HG03280 (cell line): ENCODE measurements at regions not wholly inside any gene's neighbourhood (a gene's known extent, or its start where the extent isn't known, plus 50 kb on each side); places are given as distances from the start of the nearest gene placed in this dataset.

Experiments used
- ATAC-seq: cut with Tn5 transposase; IDR thresholded peaks from one replicate; pipeline ENCODE4 v1.9.1; 2021; ENCODE audit warnings: mild to moderate bottlenecking, moderate library complexity; ENCODE audit not compliant: unreplicated experiment

GRCh38 chr14:101410126-101410525 lies 151.2 kb upstream of the DIO3 start:
- no peak for ATAC-seq

- no peak for ATAC-seq
Observed at GRCh38 chr14:101411151-101411550, 150.1 kb upstream of the DIO3 start.

- ATAC-seq, result no peak
Observed at GRCh38 chr14:101411779-101412178, 149.5 kb upstream of the DIO3 start.

- ATAC-seq, result no peak
Observed at GRCh38 chr14:101412739-101413138, 148.6 kb upstream of the DIO3 start.

- no peak for ATAC-seq
Observed at GRCh38 chr14:101417434-101417833, 143.9 kb upstream of the DIO3 start.

GRCh38 chr14:101418601-101419000 lies 142.7 kb upstream of the DIO3 start:
- ATAC-seq, result no peak

GRCh38 chr14:101426466-101426865 lies 134.8 kb upstream of the DIO3 start:
- no peak for ATAC-seq

GRCh38 chr14:101428409-101428808 lies 132.9 kb upstream of the DIO3 start:
- no peak for ATAC-seq

GRCh38 chr14:101435546-101435945 lies 125.7 kb upstream of the DIO3 start:
- no peak for ATAC-seq

GRCh38 chr14:101439023-101439422 lies 122.3 kb upstream of the DIO3 start:
- no peak for ATAC-seq

GRCh38 chr14:101440496-101440895 lies 120.8 kb upstream of the DIO3 start:
- no peak for ATAC-seq

- no peak for ATAC-seq
Observed at GRCh38 chr14:101441710-101442109, 119.6 kb upstream of the DIO3 start.

GRCh38 chr14:101442451-101442850 lies 118.8 kb upstream of the DIO3 start:
- ATAC-seq, result no peak

GRCh38 chr14:101444116-101444515 lies 117.2 kb upstream of the DIO3 start:
- no peak for ATAC-seq

GRCh38 chr14:101445278-101445677 lies 116.0 kb upstream of the DIO3 start:
- ATAC-seq, result no peak

GRCh38 chr14:101446387-101446969 lies 114.8 kb upstream of the DIO3 start:
- no peak for ATAC-seq

- no peak for ATAC-seq
Observed at GRCh38 chr14:101449114-101449513, 112.2 kb upstream of the DIO3 start.

GRCh38 chr14:101451166-101451565 lies 110.1 kb upstream of the DIO3 start:
- no peak for ATAC-seq

GRCh38 chr14:101453225-101453624 lies 108.1 kb upstream of the DIO3 start:
- no peak for ATAC-seq

GRCh38 chr14:101454229-101454628 lies 107.1 kb upstream of the DIO3 start:
- ATAC-seq, result no peak

GRCh38 chr14:101456246-101457175 lies 104.8 kb upstream of the DIO3 start:
- no peak for ATAC-seq

- ATAC-seq, result no peak
Observed at GRCh38 chr14:101457301-101457935, 103.9 kb upstream of the DIO3 start.
